HG02852 (cell line): ENCODE measurements at regions not wholly inside any gene's neighbourhood (a gene's known extent, or its start where the extent isn't known, plus 50 kb on each side); places are given as distances from the start of the nearest gene placed in this dataset.
"Not testable (repeated sequence)": the region's sequence is repeated elsewhere in the genome, so short reads cannot be mapped to it uniquely, and the experiment has no call there.

Experiments used
- ATAC-seq: cut with Tn5 transposase; IDR thresholded peaks from one replicate; pipeline ENCODE4 v1.9.1; 2021; ENCODE audit warnings: mild to moderate bottlenecking, moderate library complexity; ENCODE audit not compliant: unreplicated experiment

DNA sequence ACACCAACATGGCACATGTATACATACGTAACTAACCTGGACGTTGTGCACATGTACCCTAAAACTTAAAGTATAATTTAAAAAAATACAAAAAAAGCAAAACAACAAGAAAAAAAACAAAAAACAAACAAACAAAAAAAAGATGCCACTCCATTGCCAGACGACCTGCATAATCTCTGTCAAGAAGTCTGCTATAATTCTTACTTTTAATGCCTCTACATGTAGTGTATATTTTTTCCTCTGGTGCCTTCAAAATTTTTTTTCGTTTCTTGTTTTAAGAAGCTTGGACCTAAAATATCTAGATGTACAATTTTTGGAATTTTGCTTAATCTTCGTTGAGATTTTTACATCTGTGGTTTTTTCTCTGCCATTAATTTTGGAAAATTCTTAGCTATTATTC lies 235.6 kb upstream of the ZNF521 start:
- no peak for ATAC-seq

DNA sequence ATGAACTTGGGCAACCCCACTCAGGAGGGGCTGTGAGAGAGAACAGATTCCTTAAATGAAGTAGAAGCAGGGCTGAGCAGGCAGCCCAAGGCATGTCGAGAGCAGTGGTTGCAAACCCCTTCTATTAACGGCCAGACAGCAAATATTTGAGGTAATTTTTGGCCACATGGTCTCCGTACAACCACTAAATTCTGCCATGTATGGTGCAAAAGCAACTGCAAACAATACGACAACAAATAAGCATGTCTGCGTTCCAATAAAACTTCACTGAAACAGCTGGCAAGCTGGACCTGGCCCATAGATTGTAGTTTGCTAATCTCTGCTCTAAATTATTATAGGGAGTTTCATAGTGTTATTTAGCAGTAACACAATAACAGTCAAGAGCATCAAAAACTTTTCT lies 217.0 kb upstream of the ZNF521 start:
- ATAC-seq: no peak

DNA sequence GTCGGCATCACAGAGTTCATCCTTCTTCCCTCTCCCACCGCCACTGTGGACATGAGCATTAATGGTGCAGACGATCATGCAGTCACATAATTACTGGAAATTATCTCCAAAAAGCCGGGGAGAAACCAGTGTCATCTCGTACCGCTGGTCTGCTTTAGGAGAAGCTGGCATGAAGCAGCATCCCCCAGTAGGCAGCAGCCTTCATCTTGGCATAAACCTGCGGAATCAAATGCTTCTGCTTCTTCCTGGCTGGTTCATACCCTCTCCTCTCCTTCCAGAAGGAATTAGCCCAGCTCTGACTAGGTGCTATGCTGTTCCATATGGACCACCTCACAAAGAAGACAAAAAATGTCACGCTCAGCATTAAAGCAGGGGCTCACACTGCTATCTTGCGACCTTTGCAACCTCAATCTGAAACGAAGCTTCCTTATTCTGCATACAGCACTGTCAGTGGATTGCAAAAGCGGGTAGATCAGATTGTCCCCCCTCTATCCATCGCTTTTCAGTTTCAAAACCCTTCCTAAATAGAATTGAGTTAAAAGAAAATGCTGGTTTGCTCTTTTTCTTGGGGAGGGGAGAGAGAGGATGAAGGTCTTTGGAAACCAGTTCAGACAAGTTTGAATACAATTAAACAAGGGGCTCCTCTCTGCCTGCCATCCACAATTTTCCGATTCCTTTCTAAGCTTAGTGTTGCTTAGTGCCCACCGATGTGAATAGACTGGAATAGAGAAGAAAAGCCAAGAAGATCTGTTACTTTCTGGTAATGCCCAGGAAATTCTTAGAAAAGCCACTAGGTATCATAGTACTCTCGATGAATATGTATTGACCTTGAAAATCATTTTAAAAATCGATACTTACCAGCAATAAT lies 212.1 kb upstream of the ZNF521 start:
- no peak for ATAC-seq

DNA sequence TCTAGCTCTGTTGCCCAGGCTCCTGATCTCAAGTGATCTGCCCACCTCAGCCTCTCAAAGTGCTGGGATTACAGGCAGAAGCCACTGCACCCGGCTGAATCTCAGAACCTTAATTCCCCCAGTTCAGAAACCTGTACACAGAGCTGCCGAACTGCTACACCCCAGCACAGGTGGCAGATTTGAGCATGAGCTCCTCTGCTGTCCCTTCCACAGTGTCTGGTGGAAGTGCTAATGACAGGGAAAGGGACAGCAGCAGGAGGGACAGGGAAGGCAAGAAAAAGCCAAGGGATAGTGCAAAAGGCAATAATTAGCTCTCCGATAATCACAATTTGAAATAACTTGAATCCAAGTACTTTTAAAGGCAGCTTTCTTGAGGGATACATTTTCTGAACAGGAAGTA lies 211.4 kb upstream of the ZNF521 start:
- ATAC-seq: no peak

DNA sequence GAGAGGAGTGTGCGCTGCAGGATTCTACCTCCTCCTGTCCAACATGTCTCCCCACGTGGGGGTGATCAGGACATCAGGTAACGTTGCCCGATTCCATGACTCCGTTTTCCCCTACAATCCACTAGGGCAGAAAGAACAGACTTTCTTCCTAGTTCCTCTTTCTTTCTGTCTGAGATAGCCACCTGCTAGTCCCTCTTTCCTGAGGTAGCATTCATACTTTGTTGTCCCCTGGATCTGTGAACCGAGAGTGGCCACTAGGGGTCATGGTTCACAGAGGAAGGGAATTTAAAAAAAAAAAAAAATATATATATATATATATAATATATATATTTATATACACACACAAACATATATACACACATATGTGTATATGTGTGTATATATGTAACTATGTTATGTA lies 210.0 kb upstream of the ZNF521 start:
- no peak for ATAC-seq

DNA sequence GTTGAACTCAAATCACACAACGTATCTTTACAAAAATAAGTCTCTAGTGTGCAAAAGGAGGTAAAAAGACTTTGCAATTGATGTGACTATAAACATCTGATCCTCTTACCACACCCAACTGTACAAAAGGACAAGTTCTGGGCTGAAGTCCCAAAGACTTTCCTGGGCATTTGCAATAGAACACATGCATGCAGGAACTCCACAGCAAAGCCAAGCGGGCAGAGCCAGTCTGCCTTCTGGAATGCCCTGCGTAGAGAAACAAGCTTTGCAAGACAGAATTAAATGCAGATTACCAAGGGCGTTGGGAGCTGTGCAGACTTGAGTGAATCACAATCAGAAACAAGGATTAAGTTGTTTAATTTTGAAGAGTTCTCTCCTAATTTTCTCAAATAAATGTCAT lies 208.4 kb upstream of the ZNF521 start:
- ATAC-seq: no peak

DNA sequence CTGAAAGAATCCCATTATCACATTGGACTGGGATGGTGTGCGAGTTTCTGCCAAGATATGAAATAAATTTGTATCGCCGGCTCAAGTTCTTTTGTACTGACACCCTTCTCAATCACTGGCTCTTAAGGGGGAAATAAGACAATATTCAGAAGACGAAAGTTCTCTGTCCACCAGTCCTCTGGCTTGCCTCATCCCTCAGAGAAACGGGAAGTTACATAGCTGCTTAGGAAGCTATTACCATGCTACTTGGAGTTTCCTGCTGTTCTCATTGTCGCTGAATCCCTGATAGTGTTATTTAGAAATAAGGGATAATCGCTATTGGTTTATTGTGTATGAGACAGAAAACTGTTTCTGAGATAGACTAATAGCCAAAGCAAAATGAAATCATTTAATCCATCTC lies 205.0 kb upstream of the ZNF521 start:
- ATAC-seq: no peak

DNA sequence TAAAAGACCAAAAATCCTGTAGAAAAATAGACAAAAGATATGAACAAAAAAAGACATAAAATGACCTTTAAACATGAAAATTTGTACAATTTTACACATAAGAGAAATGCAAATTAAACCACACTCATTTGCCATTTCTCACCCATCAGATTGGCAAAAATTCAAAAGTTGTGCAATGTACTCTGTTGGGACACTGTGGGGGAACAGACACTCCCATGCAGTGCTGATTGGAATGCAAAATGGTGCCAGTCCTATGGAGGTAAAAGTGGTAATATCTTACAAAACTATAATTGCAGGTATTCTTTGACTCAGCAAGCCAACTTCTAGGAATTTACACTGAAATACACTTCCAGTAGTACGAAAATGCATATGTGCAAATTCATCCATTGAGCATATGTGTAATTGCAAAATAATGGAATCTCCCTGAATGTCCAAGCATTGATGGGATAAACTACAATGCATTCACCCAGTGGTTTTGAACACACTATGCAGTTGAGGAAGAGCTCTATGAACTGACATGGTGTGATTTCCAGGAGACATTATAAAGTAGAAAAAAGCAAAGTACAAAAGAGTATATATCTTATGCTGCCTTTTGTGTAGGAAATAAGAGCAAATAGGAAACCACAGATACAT lies 201.8 kb upstream of the ZNF521 start:
- ATAC-seq: no peak

DNA sequence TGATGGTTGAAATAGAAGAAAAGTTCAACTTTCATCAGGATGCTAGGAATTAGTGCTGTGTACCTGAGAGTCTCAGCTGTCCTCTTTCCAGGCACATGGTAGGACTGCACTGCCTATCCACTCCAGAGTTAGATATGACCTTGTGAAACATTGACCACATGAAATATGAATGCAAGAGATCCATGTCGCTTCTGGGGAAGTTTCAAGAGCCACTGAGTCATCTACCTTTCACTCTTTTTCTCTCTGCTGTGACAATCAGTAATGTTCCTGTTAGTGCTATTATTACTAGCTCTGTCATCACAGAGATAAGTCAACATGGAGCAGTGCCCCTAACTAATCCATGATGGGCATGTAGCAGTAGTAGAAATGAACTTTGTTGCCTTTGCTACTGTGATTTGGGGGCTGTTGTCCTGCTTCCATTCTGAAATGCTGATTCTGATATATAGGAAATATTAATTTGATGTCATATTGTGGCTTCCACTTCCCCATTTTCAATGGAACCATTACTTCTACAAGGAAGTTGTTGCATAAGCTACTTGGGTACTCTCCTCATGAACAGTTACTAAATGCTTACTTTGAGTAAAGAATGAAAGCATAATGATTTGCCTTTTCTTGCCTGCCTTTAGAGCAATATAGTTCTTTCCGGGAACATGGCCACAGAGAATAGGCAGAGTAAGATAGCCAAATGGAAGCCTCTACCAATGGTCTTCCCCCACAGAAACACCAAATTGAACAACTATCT lies 192.8 kb upstream of the ZNF521 start:
- no peak for ATAC-seq

DNA sequence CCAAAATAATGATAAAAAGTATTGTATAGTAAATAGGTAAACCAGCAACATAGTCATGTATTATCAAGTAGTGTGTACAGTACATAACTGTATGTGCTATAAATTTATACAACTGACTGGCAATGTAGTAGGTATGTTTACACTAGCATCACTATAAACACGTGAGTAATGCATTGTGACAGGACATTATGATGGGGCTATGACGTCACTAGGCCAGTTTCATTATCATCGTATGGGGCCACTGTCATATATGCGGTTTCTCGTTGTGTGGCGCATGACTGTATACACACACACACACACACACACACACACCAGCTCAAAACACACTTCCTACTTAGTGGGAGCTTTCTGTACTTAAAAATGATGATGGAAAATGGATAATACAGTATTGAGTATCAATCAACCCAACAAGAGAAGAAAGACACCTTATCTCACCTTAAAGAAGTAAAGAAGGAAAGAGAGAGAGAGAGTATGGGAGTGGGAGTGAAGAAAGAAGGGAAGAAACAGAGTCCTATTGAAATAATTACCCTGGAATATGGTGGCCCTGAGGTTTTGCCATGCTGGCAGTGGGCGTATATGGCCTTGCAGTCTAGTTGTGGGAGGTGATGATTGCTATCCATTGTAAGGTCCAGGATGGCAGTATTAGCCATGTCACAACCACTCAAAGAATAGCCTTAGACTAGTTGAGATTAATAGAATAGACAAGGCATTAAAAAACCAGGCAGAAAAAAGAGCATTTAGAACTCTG lies 186.4 kb upstream of the ZNF521 start:
- ATAC-seq: no peak

DNA sequence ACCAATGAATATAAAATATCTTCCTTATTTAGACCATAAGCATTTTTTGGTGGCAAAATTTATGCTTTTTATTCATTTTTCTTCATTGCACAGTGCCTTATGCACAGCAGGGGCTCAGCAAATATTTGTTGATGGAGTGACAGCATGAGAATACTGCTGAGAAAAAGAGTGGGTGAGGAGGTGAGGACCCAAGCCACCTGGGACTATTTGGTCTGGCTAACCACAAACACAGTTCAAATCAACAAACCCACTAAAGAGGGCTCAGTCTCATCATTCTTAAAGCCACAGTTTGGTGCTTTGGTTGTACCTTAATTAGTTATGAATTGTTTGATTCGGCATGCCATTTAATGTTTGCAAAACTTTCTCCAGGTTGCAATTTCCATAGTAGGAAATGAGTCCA lies 183.5 kb upstream of the ZNF521 start:
- no peak for ATAC-seq

DNA sequence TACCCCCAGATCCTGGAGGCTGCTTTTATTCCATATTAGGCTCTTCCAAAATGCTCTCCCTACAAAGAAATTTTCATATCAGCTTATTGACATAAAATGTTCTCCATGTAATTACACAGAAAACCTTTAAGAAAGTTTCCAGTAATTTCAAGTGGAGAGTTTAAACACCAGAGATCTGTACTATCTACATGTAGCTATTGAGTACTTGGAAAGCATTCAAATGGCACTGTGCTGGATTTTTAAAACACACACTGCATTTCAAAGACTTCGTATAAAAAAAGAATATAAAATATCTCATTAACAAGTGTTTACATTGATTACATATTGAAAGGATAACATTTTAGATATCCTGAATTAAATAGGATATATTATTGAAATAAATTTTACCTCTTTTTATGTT lies 182.4 kb upstream of the ZNF521 start:
- no peak for ATAC-seq

DNA sequence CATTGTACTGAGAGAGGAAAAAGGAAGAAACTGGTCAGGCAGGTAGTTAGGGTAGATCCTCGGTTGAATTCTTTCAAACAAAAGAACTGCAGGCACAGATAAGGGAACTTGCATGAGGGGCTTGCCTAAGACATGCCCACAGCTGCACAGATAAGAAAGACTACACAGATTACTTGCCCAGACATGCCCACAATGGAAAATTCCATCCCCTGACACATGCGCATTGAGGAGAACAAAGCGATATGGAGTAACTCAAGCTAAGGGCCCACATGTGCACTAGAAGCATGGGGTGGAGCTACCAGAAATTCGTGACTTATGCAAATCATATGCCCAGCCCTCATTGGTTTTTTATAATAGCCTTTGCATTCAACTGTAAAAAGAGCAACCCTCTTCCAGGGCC lies 181.3 kb upstream of the ZNF521 start:
- ATAC-seq: no peak

DNA sequence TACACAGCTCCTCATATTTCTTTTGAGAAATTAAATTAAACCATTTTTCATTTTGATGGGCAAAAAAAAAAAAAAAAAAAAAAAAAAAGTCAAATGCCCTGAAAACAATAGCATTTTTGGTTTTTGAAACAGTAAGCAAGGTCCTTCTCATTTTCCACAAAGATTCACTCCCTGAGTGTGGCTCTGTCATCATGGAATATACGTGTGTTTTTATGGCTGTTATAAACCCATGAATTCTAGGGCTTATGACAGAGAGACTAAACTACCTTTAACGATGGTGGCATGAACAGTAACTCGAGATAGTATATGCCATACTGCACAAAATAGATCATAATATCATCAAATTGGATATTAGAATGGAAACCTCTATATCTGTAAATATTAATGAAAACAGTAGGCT lies 179.2 kb upstream of the ZNF521 start:
- no peak for ATAC-seq

DNA sequence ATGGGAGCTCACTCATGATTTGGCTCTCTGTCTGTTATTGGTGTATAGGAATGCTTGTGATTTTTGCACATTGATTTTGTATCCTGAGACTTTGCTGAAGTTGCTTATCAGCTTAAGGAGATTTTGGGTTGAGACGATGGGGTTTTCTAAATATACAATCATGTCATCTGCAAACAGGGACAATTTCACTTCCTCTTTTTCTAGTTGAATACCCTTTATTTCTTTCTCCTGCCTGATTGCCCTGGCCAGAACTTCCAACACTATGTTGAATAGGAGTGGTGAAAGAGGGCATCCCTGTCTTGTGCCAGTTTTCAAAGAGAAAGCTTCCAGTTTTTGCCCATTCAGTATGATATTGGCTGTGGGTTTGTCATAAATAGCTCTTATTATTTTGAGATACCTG lies 173.8 kb upstream of the ZNF521 start:
- ATAC-seq: not testable (repeated sequence)

DNA sequence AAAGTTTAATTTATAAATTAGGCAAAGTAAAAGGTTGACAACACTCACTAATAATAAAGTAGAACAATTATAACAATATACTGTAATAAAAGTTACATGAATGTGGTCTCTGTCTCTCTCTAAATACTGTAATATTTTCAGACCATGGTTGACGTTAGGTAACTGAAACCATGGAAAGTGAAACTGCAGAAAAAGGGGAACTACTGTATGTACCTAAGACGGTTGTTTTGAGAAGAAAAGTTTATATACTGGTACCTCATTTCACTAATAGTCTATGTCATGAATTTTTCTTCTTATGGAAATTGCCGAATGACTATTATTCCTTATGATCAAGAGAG lies 166.7 kb upstream of the ZNF521 start:
- ATAC-seq: peak; percentile 97

DNA sequence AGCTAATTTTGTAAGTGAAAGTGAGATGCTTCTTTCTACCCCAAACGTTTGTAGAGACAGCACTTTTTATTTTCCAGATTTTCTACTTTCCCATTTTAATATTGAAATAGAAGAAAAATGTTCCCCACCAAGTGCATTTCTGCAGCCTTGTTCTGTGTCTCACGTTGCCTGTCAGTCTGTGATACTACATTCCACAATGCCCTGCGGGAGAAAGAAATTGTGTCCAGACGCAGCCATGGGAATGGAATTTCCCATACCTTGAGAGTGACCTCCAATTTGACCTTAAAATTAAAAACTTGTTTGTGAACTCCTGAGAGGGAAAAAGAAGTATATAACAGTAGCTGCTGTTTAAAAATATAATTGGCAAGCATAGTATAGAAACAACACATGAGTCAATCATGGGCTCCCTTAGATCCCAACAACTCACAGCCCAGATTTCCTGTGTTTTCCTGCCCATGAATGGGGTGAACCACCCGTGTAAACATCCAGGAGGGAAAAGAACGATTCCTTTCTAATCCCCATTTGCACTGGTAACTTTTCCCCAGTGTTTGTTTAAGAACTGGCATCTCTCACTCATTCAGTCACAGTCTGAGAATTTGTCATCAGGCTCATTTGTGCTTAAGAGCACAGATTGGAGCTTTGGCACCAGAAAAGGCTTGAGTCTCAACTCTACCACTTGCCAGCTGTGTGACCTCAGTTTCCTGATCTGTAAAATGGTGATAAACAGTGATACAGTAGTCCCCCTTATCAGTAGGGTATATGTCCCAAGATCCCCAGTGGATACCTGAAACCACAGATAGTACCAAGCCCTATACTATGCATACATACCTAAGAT lies 166.1 kb upstream of the ZNF521 start:
- peak; percentile 41 for ATAC-seq

DNA sequence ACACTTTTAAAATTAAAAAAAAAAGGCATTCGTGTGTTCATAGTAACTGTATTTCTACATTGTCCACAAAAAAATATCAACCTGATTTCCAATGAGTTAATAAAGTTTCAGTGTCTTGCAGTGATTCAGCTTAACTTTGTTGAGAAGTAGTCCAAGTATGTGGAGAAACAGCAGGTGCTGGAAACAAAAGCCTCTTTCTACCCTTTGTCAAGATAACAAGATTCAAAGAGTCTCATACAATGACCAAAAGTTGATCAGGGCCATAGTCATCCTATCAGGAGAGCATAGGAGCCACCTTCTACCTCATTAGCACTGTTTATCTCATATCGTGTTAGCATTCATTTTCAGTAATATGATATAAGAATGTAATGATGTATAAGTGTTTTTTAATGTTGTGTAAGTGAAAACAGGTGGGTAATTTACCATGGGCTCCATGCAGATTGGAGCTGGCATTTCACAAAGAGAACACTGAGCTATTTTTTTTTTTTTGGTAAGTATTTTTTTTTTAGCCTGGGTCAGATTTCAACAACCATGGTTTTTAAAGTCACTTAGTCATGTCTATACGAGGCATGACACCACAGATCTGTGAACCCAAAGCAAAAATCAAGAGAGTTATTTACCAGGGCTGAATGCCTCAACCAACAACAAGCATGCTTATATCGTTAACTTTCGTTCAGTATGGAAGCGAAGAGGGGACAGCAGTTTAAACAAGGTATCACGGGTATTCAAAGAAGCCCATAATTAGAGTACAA lies 165.0 kb upstream of the ZNF521 start:
- no peak for ATAC-seq

DNA sequence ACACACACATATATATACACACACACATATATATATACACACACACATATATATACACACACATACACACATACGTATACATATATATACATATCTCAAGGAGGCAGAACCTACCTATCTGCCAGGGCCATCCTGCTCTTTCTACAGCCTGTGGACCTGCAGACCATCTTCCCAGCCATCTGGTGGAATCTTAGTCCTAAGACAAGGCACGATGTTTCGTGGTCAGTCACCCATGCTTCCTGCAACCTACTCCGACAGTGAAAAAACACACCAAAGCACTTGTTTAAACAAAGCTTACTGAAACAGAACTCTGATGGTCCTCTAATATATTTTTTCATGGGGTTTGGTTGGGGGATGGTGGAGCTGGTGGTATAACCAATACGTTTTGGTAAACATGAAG lies 164.2 kb upstream of the ZNF521 start:
- no peak for ATAC-seq

DNA sequence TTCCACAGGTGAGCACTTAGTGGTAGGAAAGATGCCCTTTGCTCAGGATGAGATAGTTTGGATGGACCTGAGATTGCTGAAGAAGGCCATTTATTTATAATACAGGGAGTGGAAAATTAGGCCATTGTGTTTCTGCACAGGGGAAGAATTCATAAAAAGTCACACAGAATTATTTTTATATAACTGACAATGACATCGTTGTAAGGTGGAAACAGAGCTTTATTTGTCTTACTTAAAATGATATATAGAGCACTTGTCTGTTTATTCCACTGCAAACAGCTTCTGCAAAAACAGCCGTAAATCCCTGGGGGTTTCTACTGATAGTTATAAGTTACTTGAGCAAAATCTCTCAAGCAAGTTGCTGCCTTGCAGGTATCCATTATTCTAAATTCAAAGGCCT lies 158.1 kb upstream of the ZNF521 start:
- ATAC-seq: no peak
